GM12875 (cell line): ENCODE measurements at regions not wholly inside any gene's neighbourhood (a gene's known extent, or its start where the extent isn't known, plus 50 kb on each side); places are given as distances from the start of the nearest gene placed in this dataset.

Experiments used
- H3K4me3 ChIP-seq: one replicate; pipeline ENCODE4 v1.5.1; 2011; ENCODE audit warnings: low read depth, low read length, control low read depth
- CTCF ChIP-seq: IDR thresholded peaks from 2 replicates; pipeline ENCODE4 v1.5.1; 2011; ENCODE audit warnings: low read depth, mild to moderate bottlenecking, control low read depth, inconsistent platforms, low read length, moderate library complexity, borderline replicate concordance; ENCODE audit not compliant: insufficient read depth

- TF ChIP-seq CTCF: no peak
- no peak overlapping the region for H3K4me3 ChIP-seq
Observed at GRCh38 chr18:37672001-37672400, 106.4 kb upstream of the CELF4 start.

GRCh38 chr18:37671530-37671929 lies 105.9 kb upstream of the CELF4 start:
- TF ChIP-seq CTCF: no peak
- H3K4me3 ChIP-seq: no peak overlapping the region

GRCh38 chr18:37671119-37671518 lies 105.5 kb upstream of the CELF4 start:
- TF ChIP-seq CTCF: no peak
- H3K4me3 ChIP-seq: no peak overlapping the region

GRCh38 chr18:37669991-37670534 lies 104.5 kb upstream of the CELF4 start:
- no peak overlapping the region for H3K4me3 ChIP-seq
- no peak for TF ChIP-seq CTCF

GRCh38 chr18:37668971-37669747 lies 103.6 kb upstream of the CELF4 start:
- no peak overlapping the region for H3K4me3 ChIP-seq
- TF ChIP-seq CTCF: no peak

DNA sequence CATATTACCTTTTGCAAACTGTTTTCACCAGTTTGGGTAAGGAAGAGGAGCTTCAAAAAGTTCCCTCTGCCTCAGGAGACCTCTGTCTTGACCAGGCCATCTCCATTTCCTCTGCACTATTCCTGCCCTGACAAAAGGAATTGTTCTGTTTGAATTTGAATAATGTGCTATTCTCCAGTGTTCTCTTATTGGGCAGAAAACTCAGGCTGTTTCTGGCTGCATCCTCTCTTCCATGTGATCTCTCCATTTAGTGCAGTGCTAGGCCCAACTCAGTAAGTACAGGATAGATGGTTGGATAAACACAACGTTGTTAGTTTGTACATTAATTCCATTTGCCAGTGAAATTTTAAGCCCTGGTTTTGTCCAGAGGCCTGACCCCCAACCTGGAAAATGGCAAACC lies 102.2 kb upstream of the CELF4 start:
- no peak for TF ChIP-seq CTCF
- H3K4me3 ChIP-seq: no peak overlapping the region

DNA sequence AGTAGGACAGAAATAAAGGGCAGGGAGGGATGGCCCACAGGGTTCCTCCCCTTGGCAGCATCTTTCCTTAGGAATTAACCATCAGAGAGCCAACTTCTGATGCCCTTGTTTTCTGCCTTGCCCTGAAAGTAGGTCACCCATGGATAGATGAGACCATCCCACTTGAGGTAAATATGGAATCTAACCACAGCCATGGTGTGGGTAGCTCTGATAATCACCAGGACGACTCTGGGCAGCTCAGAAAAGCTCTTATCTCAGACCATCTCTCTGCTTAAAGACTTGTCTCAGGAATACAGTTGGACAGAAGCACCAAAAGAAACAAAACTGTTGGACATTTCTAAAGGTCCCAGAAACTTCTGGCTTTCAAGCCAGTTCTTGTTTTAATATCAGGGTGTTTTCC lies 101.4 kb upstream of the CELF4 start:
- no peak overlapping the region for H3K4me3 ChIP-seq
- TF ChIP-seq CTCF: no peak
